IPS DF 6.9 (cell line): ENCODE measurements at regions not wholly inside any gene's neighbourhood (a gene's known extent, or its start where the extent isn't known, plus 50 kb on each side); places are given as distances from the start of the nearest gene placed in this dataset.

Experiments
- DNase-seq: peaks from one replicate; pipeline ENCODE4 v3.0.0-alpha.2; 2013; ENCODE audit warnings: low read depth, low spot score
- H3K27ac ChIP-seq: one replicate; pipeline ENCODE4 v1.5.1; 2013; ENCODE audit warnings: low read length, control low read depth
- H3K27me3 ChIP-seq: 2 replicates; pipeline ENCODE4 v1.6.1; 2013; ENCODE audit warnings: mild to moderate bottlenecking, low read length; ENCODE audit not compliant: control insufficient read depth, insufficient read depth
- H3K36me3 ChIP-seq: 2 replicates; pipeline ENCODE4 v1.6.1; 2013; ENCODE audit warnings: low read length; ENCODE audit not compliant: control insufficient read depth, insufficient read depth
- H3K4me1 ChIP-seq: 2 replicates; pipeline ENCODE4 v1.6.1; 2013; ENCODE audit warnings: low read length; ENCODE audit not compliant: control insufficient read depth, insufficient read depth
- H3K4me3 ChIP-seq: 2 replicates; pipeline ENCODE4 v1.5.1; 2013; ENCODE audit warnings: mild to moderate bottlenecking, low read length
- H3K9me3 ChIP-seq: 2 replicates; pipeline ENCODE4 v1.6.1; 2013; ENCODE audit warnings: low read length, inconsistent platforms; ENCODE audit not compliant: control insufficient read depth, insufficient read depth
- WGBS: extraction: QIAGEN DNeasy Blood & Tissue Kit; methylation state at CpG from one replicate; pipeline ENCODE4 v1.1.7; 2013; ENCODE audit warnings: mixed read lengths, missing lambda C conversion rate; ENCODE audit not compliant: insufficient read length, insufficient coverage; 5-methylcytosine and 5-hydroxymethylcytosine counted together

DNA sequence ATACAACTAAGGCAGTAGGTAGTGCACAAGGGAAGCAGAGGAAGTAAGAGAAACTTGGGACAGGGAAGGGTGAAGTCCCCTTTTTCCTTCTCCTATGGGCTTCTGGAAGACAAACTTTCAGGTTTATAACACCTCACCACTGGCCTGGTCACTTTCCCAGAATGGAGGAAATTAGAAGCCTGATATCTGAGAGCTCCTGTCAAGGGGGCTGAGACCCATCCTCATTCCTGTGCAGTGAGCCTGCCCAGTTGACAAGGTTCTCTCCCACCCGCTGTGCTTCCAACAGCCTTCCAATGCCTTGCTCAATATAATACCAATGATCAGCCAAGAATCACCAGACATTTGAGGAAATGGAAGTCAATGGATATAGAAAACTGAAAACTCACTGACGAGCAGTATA lies 100.4 kb upstream of the YPEL5 start:
- 100% methylated on average over 1 of the region's 2 CpGs for WGBS
- Histone ChIP-seq H3K9me3 (no peaks in the 10 kb centered on the region), H3K27ac (no peak overlapping the region), H3K36me3 (no peaks in the 10 kb centered on the region), H3K27me3 (no peaks in the 10 kb centered on the region), H3K4me1 (no peaks in the 10 kb centered on the region), H3K4me3 (no peak overlapping the region)
- DNase-seq: no peak

DNA sequence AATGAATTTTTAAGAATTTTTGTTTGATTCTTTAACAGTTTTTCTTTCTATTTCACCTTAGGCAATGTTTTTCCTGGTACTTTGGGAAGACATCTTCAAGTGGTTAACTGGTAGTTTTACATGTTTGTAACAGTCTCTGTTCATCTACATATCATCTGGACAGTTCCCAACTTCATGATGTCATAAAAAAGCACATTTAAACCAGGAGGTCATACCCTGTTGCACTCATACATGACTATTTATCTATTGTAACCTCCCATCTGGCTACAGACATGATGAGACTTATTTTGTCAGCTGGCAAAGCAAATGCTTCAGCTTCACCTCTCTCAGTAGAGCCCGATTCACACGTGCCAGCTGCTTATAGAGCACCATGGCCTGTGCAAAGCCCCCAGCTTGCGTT lies 99.8 kb upstream of the YPEL5 start:
- no peak for DNase-seq
- H3K36me3 ChIP-seq: no peaks in the 10 kb centered on the region
- H3K4me1 ChIP-seq: no peaks in the 10 kb centered on the region
- WGBS: no CpG with 5 or more reads among the region's 3 CpGs
- no peak overlapping the region for H3K27ac ChIP-seq
- no peaks in the 10 kb centered on the region for H3K27me3 ChIP-seq
- H3K4me3 ChIP-seq: no peak overlapping the region
- no peaks in the 10 kb centered on the region for H3K9me3 ChIP-seq

DNA sequence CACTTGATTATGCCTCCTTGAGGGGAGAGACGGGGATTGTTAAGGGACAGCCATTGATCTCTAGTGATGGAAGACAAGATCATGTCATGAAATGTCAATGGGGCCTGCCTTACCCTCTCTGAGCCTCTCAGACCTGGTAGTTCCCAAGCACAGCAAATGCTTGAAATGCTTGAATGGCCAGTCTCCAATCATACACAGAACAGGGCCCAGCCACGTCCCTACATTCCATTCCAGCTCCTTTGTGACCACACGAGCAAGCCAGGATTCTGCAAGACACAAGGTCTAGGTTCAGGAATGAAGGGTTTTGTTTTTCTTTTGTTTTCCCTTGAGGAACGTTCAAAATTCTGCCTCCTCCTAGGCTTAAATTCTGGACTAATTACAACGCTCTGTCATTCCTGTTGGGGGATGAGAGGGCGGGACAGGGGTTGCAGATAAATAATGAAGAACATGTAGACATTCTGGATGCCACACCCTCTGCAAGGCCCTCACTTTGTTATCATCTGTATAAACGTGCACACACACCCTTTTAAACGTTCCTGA lies 98.1 kb upstream of the YPEL5 start:
- DNase-seq: no peak
- Histone ChIP-seq H3K4me3 (no peak overlapping the region), H3K36me3 (no peaks in the 10 kb centered on the region), H3K27me3 (no peaks in the 10 kb centered on the region), H3K4me1 (no peaks in the 10 kb centered on the region), H3K9me3 (no peaks in the 10 kb centered on the region), H3K27ac (no peak overlapping the region)
- WGBS: no CpG with 5 or more reads among the region's 8 CpGs

DNA sequence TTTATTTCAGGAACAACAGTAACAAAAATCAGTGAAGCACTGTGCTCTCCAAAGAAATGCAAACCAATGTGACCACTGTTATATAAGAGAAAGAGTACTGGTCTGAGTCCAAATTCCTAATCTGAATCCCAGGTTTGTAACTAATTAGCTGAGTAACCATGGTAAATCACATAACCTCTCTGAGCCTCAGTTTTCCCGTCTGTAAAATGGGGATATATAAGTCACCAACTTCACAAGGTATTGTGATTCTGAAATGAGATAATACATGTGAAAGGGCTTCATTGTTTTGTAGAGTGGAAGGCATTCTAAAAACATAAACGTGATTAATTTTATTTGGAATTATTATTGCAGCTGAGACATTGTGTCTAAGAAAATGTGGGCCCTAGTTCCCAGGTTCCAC lies 91.3 kb upstream of the YPEL5 start:
- Histone ChIP-seq H3K4me1 (no peaks in the 10 kb centered on the region), H3K4me3 (no peak overlapping the region), H3K9me3 (no peaks in the 10 kb centered on the region), H3K27ac (no peak overlapping the region), H3K36me3 (no peaks in the 10 kb centered on the region), H3K27me3 (no peaks in the 10 kb centered on the region; the same call in 1 of the 2 replicates)
- no CpG with 5 or more reads among the region's 2 CpGs for WGBS
- no peak for DNase-seq

DNA sequence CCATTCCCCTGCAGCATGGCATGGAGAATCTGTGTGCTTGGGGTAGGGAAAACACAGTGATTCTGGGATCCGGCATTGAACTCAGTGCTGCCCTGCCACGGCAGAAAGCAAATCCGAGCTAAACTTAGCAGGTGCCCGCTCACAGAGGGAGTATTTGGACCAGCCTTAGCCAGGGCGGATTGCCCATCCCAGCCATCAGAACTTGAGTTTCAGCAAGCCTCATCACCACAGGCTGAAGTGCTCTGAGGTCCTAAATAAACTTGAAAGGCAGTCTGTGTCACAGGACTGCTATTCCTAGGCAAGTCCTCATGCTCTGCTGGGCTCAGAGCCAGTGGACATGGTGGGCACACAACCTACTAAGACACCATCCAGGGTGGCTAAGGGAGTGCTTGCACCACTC lies 86.2 kb upstream of the YPEL5 start:
- H3K4me1 ChIP-seq: no peaks in the 10 kb centered on the region
- H3K27ac ChIP-seq: no peak overlapping the region
- H3K9me3 ChIP-seq: no peaks in the 10 kb centered on the region
- H3K36me3 ChIP-seq: no peaks in the 10 kb centered on the region
- H3K27me3 ChIP-seq: no peaks in the 10 kb centered on the region; the same call in 1 of the 2 replicates
- H3K4me3 ChIP-seq: no peak overlapping the region
- DNase-seq: no peak
- no CpG with 5 or more reads among the region's 5 CpGs for WGBS

DNA sequence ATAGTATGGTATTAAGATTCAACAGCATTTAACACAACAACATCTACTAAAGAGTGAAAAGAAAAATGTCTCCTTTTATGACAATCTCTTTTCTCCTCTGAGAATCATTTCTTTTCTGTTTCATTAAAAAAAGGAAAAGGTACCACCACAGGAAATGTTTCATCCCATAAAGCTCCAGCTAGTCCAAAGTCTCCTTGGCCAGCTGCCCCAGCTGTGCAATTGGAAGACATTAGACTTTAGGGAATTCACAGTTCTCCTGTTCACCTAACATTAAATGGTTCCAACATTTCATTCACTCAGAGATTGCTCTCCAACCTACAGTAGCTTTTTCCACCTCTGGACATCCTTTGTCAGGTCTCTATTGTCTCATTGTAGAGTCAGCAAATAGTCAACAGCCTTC lies 78.7 kb upstream of the YPEL5 start:
- DNase-seq: no peak
- no peaks in the 10 kb centered on the region for H3K27me3 ChIP-seq
- no peaks in the 10 kb centered on the region for H3K36me3 ChIP-seq

DNA sequence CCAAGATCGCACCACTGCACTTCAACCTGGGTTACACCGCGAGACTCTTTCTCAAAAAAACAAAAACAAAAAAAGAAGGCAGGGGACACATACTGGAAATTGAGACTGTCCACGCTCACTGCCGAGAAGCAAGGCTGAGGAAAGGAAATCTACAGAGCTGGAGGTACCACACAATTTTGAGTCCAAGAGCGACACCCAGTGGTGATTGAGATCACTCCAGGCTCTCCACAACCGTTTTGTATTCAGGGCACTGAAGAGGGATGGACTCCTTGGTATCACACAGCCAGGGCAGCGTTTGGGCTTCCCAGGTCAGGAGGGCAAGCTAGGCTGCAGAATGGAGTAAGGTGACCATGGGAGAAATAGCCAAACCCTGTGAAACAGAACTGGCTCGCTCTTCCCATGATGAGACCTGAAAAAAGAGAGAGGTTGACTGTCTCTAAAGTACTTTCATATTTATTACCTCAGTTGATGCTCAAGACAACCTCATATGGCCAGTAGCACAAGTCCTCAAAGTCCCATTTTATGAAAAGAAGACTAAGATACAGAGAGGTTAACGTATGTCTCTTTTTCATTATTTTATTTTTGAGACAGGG lies 74.5 kb upstream of the YPEL5 start:
- Histone ChIP-seq H3K4me1 (no peaks in the 10 kb centered on the region), H3K9me3 (no peaks in the 10 kb centered on the region), H3K27ac (no peak overlapping the region), H3K36me3 (no peaks in the 10 kb centered on the region), H3K4me3 (no peak overlapping the region), H3K27me3 (no peaks in the 10 kb centered on the region)
- no CpG with 5 or more reads among the region's 10 CpGs for WGBS
- peak; percentile 74 for DNase-seq

More for the DNA sequence above, 78.7 kb upstream of the YPEL5 start:
- Histone ChIP-seq H3K9me3 (no peaks in the 10 kb centered on the region), H3K4me1 (no peaks in the 10 kb centered on the region), H3K27ac (no peak overlapping the region), H3K4me3 (no peak overlapping the region)

DNA sequence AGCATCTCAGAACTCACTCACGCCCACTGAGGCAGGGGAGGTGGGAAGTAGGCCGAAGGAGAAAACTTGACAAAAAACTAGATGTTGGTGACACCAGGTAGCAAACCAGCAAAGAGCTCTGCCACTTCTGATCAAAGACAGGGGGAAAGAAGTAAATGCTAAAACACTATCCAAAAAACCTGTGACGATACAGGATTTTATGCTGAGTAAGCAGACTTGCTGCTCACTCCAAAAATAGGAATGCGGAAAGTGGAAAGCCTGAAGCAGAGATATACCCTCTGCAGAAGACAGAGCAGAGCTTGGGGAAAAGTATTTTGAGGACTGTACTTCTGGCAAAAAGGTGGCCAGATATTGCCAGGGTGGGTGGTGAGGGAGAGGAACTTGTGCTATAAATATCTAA lies 73.3 kb upstream of the YPEL5 start:
- H3K4me3 ChIP-seq: no peak overlapping the region
- no CpG with 5 or more reads among the region's 4 CpGs for WGBS
- no peaks in the 10 kb centered on the region for H3K27me3 ChIP-seq
- H3K4me1 ChIP-seq: no peaks in the 10 kb centered on the region
- DNase-seq: no peak
- no peaks in the 10 kb centered on the region for H3K9me3 ChIP-seq
- H3K27ac ChIP-seq: no peak overlapping the region
- no peaks in the 10 kb centered on the region for H3K36me3 ChIP-seq

DNA sequence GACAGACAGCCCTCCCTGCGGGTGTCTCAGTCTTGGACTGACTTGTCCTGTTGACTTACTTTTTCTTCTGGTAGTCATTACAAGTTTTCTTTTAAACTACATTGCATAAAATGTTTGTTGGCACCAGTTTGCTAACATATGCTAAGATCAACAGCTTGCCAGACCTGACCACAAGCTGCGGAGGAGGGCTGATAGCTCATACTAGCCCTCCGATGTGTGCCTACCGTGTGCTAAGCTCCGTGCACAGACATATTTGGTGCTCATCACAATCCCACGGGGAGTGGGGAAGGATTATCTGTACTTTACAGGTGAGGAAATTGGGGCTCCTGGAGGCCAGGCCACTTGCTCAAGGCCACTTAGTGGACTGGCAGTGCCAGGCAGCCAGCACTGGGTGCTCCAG lies 72.8 kb upstream of the YPEL5 start:
- DNase-seq: no peak
- H3K9me3 ChIP-seq: no peaks in the 10 kb centered on the region

DNA sequence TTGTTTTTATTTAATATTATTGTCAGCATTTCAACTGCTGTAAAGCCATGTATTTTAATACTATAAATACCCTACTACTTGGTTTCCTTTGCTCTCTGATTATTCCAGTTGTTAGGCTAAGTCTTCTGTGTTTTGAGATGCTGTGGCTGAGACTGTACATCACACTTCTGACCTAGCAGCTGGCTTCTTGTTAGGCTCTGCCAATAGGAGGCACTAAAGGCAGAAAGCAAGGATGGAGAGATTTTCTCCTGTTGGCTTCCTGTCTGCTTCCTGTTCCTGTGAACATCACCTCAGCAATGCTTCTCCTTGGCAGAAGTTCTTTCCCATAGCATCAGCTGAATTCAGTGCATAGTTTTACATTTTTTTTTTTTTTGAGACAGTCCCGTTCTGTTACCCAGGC lies 68.3 kb upstream of the YPEL5 start:
- DNase-seq: no peak
- WGBS: no CpG with 5 or more reads among the region's 1 CpG
- H3K36me3 ChIP-seq: no peaks in the 10 kb centered on the region

More for the DNA sequence above, 72.8 kb upstream of the YPEL5 start:
- no peak overlapping the region for H3K27ac ChIP-seq
- WGBS: no CpG with 5 or more reads among the region's 6 CpGs
- no peaks in the 10 kb centered on the region for H3K27me3 ChIP-seq
- no peaks in the 10 kb centered on the region for H3K4me1 ChIP-seq
- no peak overlapping the region for H3K4me3 ChIP-seq
- no peaks in the 10 kb centered on the region for H3K36me3 ChIP-seq

DNA sequence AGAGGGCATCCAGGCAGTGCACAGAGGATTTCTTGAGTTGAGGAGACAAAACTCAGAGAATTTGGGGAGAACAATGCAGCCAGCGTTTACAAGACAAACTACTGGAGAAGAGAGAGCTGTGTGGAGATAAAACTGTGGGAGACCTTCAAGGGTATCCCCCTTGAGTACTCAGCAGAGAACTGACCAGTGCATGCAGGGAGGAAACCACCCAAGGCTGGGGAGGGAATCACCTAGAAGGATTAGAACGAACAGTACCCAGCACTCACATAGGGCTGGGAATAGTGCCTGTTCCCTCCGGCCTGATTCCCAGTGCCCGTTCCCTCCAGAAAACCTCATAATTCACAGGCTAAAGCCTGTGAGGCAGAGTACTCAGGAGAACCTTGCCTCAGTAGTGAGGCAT lies 61.9 kb upstream of the YPEL5 start:
- no peaks in the 10 kb centered on the region for H3K9me3 ChIP-seq
- H3K27me3 ChIP-seq: no peaks in the 10 kb centered on the region
- WGBS: no CpG with 5 or more reads among the region's 4 CpGs
- H3K27ac ChIP-seq: no peak overlapping the region
- no peak overlapping the region for H3K4me3 ChIP-seq
- H3K36me3 ChIP-seq: no peaks in the 10 kb centered on the region
- H3K4me1 ChIP-seq: no peaks in the 10 kb centered on the region
- DNase-seq: no peak

More for the DNA sequence above, 68.3 kb upstream of the YPEL5 start:
- H3K9me3 ChIP-seq: no peaks in the 10 kb centered on the region
- H3K27me3 ChIP-seq: no peaks in the 10 kb centered on the region
- no peak overlapping the region for H3K4me3 ChIP-seq
- H3K4me1 ChIP-seq: no peaks in the 10 kb centered on the region
- H3K27ac ChIP-seq: no peak overlapping the region
